CD4-positive, alpha-beta T cell (primary cell): ENCODE measurements at regions not wholly inside any gene's neighbourhood (a gene's known extent, or its start where the extent isn't known, plus 50 kb on each side); places are given as distances from the start of the nearest gene placed in this dataset.

Source experiments
- ATAC-seq: fragments of 200-7000 bp; cut with Tn5 transposase; one replicate; pipeline ENCODE4 v1.10.0; 2022; ENCODE audit warnings: mild to moderate bottlenecking; ENCODE audit not compliant: poor library complexity
- CTCF ChIA-PET: fragments of 350-600 bp; sonication (Branson Sonifier 250); formaldehyde crosslinking; loops from one replicate; lab custom pipeline; 2021; ENCODE audit warnings: antibody characterized with exemption, inconsistent platforms; lab: Charles Lee
- POLR2A ChIA-PET: fragments of 350-600 bp; sonication (Branson Sonifier 250); formaldehyde crosslinking; loops from one replicate; lab custom pipeline; 2021; ENCODE audit warnings: antibody characterized with exemption, inconsistent platforms; lab: Charles Lee
- DNase-seq, 14 experiments: peaks; one replicate each; pipeline ENCODE4 v3.0.0-alpha.2; 2013 to 2020; ENCODE audit warnings: mixed read lengths in 2 of 14
- H3K27ac ChIP-seq, 2 donors: one replicate each; pipeline versions ENCODE4 v1.5.1 to v1.7.0; 2013; ENCODE audit warnings: low read length in 2 of 2, low read depth in 1 of 2, mild to moderate bottlenecking in 1 of 2
- H3K27me3 ChIP-seq, 2 experiments: 1 replicate in 1 of 2; 2 replicates in 1 of 2; pipeline versions ENCODE4 v1.6.1 to v1.7.0; 2013; ENCODE audit warnings: low read length in 2 of 2, control low read depth in 1 of 2, mild to moderate bottlenecking in 1 of 2, moderate library complexity in 1 of 2; ENCODE audit not compliant: insufficient read depth in 2 of 2, control insufficient read depth in 1 of 2
- H3K36me3 ChIP-seq: one replicate; pipeline ENCODE4 v1.6.1; 2013; ENCODE audit warnings: low read length, control low read depth; ENCODE audit not compliant: insufficient read depth
- H3K4me1 ChIP-seq: one replicate; pipeline ENCODE4 v1.6.1; 2013; ENCODE audit warnings: low read length, control low read depth; ENCODE audit not compliant: insufficient read depth
- H3K4me3 ChIP-seq: one replicate; pipeline ENCODE4 v1.5.1; 2013; ENCODE audit warnings: mild to moderate bottlenecking, low read length, moderate library complexity
- H3K9me3 ChIP-seq, 2 experiments: 1 replicate in 1 of 2; 2 replicates in 1 of 2; pipeline versions ENCODE4 v1.6.1 to v1.7.0; 2013; ENCODE audit warnings: low read length in 2 of 2, mild to moderate bottlenecking in 2 of 2, control low read depth in 1 of 2, moderate library complexity in 1 of 2; ENCODE audit not compliant: control insufficient read depth in 1 of 2, insufficient read depth in 1 of 2
- H3K27ac Mint-ChIP-seq: one replicate; pipeline ENCODE4 v1.8.0; 2020; ENCODE audit warnings: mixed read lengths
- H3K27me3 Mint-ChIP-seq: one replicate; pipeline ENCODE4 v1.8.0; 2021; ENCODE audit warnings: mixed read lengths
- H3K36me3 Mint-ChIP-seq: one replicate; pipeline ENCODE4 v1.8.0; 2021; ENCODE audit warnings: low read depth, mixed read lengths
- H3K4me1 Mint-ChIP-seq: one replicate; pipeline ENCODE4 v1.8.0; 2021; ENCODE audit warnings: low read depth, mixed read lengths
- H3K4me3 Mint-ChIP-seq: one replicate; pipeline ENCODE4 v1.8.0; 2020; ENCODE audit warnings: mild to moderate bottlenecking, mixed read lengths
- H3K9me3 Mint-ChIP-seq: one replicate; pipeline ENCODE4 v1.8.0; 2020; ENCODE audit warnings: mixed read lengths
- CTCF ChIP-seq: fragments of 200-600 bp; IDR thresholded peaks from one replicate; pipeline ENCODE4 v1.8.0; 2022; ENCODE audit warnings: antibody characterized with exemption, mild to moderate bottlenecking
- intact Hi-C, 2 experiments: fragments of 100-400 bp; cut with DNase I in 1 of 2; cut with micrococcal nuclease in 1 of 2; formaldehyde crosslinking; loops; one replicate each; pipeline versions ENCODE4 v1.15.1 to v1.9.0; 2023 to 2025; cut with DNase I, micrococcal nuclease

- ChIA-PET POLR2A (no interaction called here), CTCF (no interaction called here)
- H3K4me1 ChIP-seq, result no peaks in the 10 kb centered on the region
- peaks cover 0 to 4% of the 10 kb centered on the region in 2 experiments for H3K9me3 ChIP-seq
- DNase-seq, result no peak
- H3K27me3 ChIP-seq, result no peaks in the 10 kb centered on the region
- intact Hi-C loops, result no loop called here
- Mint-ChIP-seq H3K36me3 (no peaks in the 10 kb centered on the region), H3K27me3 (no peaks in the 10 kb centered on the region), H3K9me3 (peaks cover 3% of the 10 kb centered on the region), H3K4me3 (no peak overlapping the region), H3K27ac (no peak overlapping the region), H3K4me1 (no peaks in the 10 kb centered on the region)
- no peaks in the 10 kb centered on the region for H3K36me3 ChIP-seq
- ATAC-seq, result no peak
- TF ChIP-seq CTCF, result no peak
- H3K4me3 ChIP-seq, result no peak overlapping the region
- no peak overlapping the region for H3K27ac ChIP-seq
Measured at GRCh38 chr6:97914912-97915311, 631.9 kb upstream of the MMS22L start.

GRCh38 chr6:97915537-97915936 lies 632.5 kb upstream of the MMS22L start:
- CTCF ChIA-PET, result no interaction called here
- TF ChIP-seq CTCF, result no peak
- H3K4me3 ChIP-seq, result no peak overlapping the region

GRCh38 chr6:97917369-97917768 lies 634.4 kb upstream of the MMS22L start:
- ATAC-seq (no peak), DNase-seq (no peak)
- Mint-ChIP-seq H3K4me1 (no peaks in the 10 kb centered on the region), H3K4me3 (no peak overlapping the region), H3K27ac (no peak overlapping the region), H3K27me3 (no peaks in the 10 kb centered on the region), H3K36me3 (no peaks in the 10 kb centered on the region), H3K9me3 (peaks cover 3% of the 10 kb centered on the region)
- no peak overlapping the region for H3K4me3 ChIP-seq
- ChIA-PET POLR2A (no interaction called here), CTCF (no interaction called here)
- peaks cover 0 to 4% of the 10 kb centered on the region in 2 experiments for H3K9me3 ChIP-seq
- H3K27ac ChIP-seq, result no peak overlapping the region
- intact Hi-C loops, result no loop called here
- no peaks in the 10 kb centered on the region for H3K36me3 ChIP-seq
- no peaks in the 10 kb centered on the region for H3K4me1 ChIP-seq
- no peak for TF ChIP-seq CTCF
- no peaks in the 10 kb centered on the region for H3K27me3 ChIP-seq

More at GRCh38 chr6:97915537-97915936, 632.5 kb upstream of the MMS22L start:
- ATAC-seq, result no peak
- intact Hi-C loops, result no loop called here
- H3K27ac Mint-ChIP-seq, result no peak overlapping the region
- H3K36me3 Mint-ChIP-seq, result no peaks in the 10 kb centered on the region
- H3K4me1 Mint-ChIP-seq, result no peaks in the 10 kb centered on the region
- POLR2A ChIA-PET, result no interaction called here
- peaks cover 3% of the 10 kb centered on the region for H3K9me3 Mint-ChIP-seq
- H3K4me3 Mint-ChIP-seq, result no peak overlapping the region
- no peak overlapping the region for H3K27ac ChIP-seq
- no peaks in the 10 kb centered on the region for H3K4me1 ChIP-seq
- no peaks in the 10 kb centered on the region for H3K27me3 Mint-ChIP-seq
- H3K27me3 ChIP-seq, result no peaks in the 10 kb centered on the region
- peaks cover 0 to 4% of the 10 kb centered on the region in 2 experiments for H3K9me3 ChIP-seq
- no peak for DNase-seq
- H3K36me3 ChIP-seq, result no peaks in the 10 kb centered on the region
